ENCODE measurements at regions not wholly inside any gene's neighbourhood (a gene's known extent, or its start where the extent isn't known, plus 50 kb on each side); places are given as distances from the start of the nearest gene placed in this dataset.

GRCh38 chr10:109701633-109702215 lies 221.6 kb downstream of the XPNPEP1 start:
- Mint-ChIP-seq H3K36me3 (ENCODE audit: low read depth) (no peaks in the 10 kb centered on the region), H3K4me1 (ENCODE audit: low read depth) (no peaks in the 10 kb centered on the region), H3K9me3 (no peaks in the 10 kb centered on the region), H3K27me3 (no peaks in the 10 kb centered on the region), H3K4me3 (no peak overlapping the region), H3K27ac (no peak overlapping the region)
- DNase-seq = no peak

- no peak overlapping the region for H3K27ac Mint-ChIP-seq
- H3K9me3 Mint-ChIP-seq = no peaks in the 10 kb centered on the region
- no peaks in the 10 kb centered on the region for H3K36me3 Mint-ChIP-seq (ENCODE audit: low read depth)
- no peak overlapping the region for H3K4me3 Mint-ChIP-seq
- DNase-seq = no peak
- no peaks in the 10 kb centered on the region for H3K4me1 Mint-ChIP-seq (ENCODE audit: low read depth)
- no peaks in the 10 kb centered on the region for H3K27me3 Mint-ChIP-seq
Observed at GRCh38 chr10:109698882-109699664, 224.2 kb downstream of the XPNPEP1 start.

- no peaks in the 10 kb centered on the region for H3K27me3 Mint-ChIP-seq
- no peak overlapping the region for H3K27ac Mint-ChIP-seq
- no peak overlapping the region for H3K4me3 Mint-ChIP-seq
- no peaks in the 10 kb centered on the region for H3K9me3 Mint-ChIP-seq
- H3K4me1 Mint-ChIP-seq (ENCODE audit: low read depth) = no peaks in the 10 kb centered on the region
- no peak for DNase-seq
- no peaks in the 10 kb centered on the region for H3K36me3 Mint-ChIP-seq (ENCODE audit: low read depth)
Observed at GRCh38 chr10:109698086-109698485, 225.2 kb downstream of the XPNPEP1 start.

- Mint-ChIP-seq H3K27ac (no peak overlapping the region), H3K9me3 (no peaks in the 10 kb centered on the region), H3K27me3 (no peaks in the 10 kb centered on the region), H3K4me1 (ENCODE audit: low read depth) (no peaks in the 10 kb centered on the region), H3K36me3 (ENCODE audit: low read depth) (no peaks in the 10 kb centered on the region), H3K4me3 (no peak overlapping the region)
- DNase-seq = no peak
Observed at GRCh38 chr10:109696981-109697775, 226.1 kb downstream of the XPNPEP1 start.

- Mint-ChIP-seq H3K4me3 (no peak overlapping the region), H3K27me3 (no peaks in the 10 kb centered on the region), H3K9me3 (no peaks in the 10 kb centered on the region), H3K4me1 (ENCODE audit: low read depth) (no peaks in the 10 kb centered on the region), H3K36me3 (ENCODE audit: low read depth) (no peaks in the 10 kb centered on the region), H3K27ac (no peak overlapping the region)
- DNase-seq = no peak
Observed at GRCh38 chr10:109696462-109696861, 226.8 kb downstream of the XPNPEP1 start.

GRCh38 chr10:109695988-109696387 lies 227.3 kb downstream of the XPNPEP1 start:
- no peaks in the 10 kb centered on the region for H3K27me3 Mint-ChIP-seq
- DNase-seq = no peak
- no peaks in the 10 kb centered on the region for H3K36me3 Mint-ChIP-seq (ENCODE audit: low read depth)
- no peak overlapping the region for H3K27ac Mint-ChIP-seq
- H3K4me1 Mint-ChIP-seq (ENCODE audit: low read depth) = no peaks in the 10 kb centered on the region
- H3K9me3 Mint-ChIP-seq = no peaks in the 10 kb centered on the region
- no peak overlapping the region for H3K4me3 Mint-ChIP-seq

GRCh38 chr10:109689785-109690184 lies 233.5 kb downstream of the XPNPEP1 start:
- no peaks in the 10 kb centered on the region for H3K4me1 Mint-ChIP-seq (ENCODE audit: low read depth)
- H3K9me3 Mint-ChIP-seq = peaks cover 11% of the 10 kb centered on the region
- no peak for DNase-seq
- H3K27me3 Mint-ChIP-seq = no peaks in the 10 kb centered on the region
- no peaks in the 10 kb centered on the region for H3K36me3 Mint-ChIP-seq (ENCODE audit: low read depth)
- no peak overlapping the region for H3K4me3 Mint-ChIP-seq
- H3K27ac Mint-ChIP-seq = no peak overlapping the region

GRCh38 chr10:109679478-109679877 lies 243.8 kb downstream of the XPNPEP1 start:
- no peak for DNase-seq
- Mint-ChIP-seq H3K36me3 (ENCODE audit: low read depth) (no peaks in the 10 kb centered on the region), H3K27me3 (no peaks in the 10 kb centered on the region), H3K27ac (no peak overlapping the region), H3K9me3 (no peaks in the 10 kb centered on the region), H3K4me1 (ENCODE audit: low read depth) (no peaks in the 10 kb centered on the region), H3K4me3 (no peak overlapping the region)

- Mint-ChIP-seq H3K27ac (no peak overlapping the region), H3K27me3 (no peaks in the 10 kb centered on the region), H3K4me3 (no peak overlapping the region), H3K9me3 (no peaks in the 10 kb centered on the region), H3K4me1 (ENCODE audit: low read depth) (no peaks in the 10 kb centered on the region), H3K36me3 (ENCODE audit: low read depth) (no peaks in the 10 kb centered on the region)
- DNase-seq = no peak
Observed at GRCh38 chr10:109678857-109679256, 244.5 kb downstream of the XPNPEP1 start.

GRCh38 chr10:109676703-109677102 lies 246.6 kb downstream of the XPNPEP1 start:
- Mint-ChIP-seq H3K9me3 (no peaks in the 10 kb centered on the region), H3K36me3 (ENCODE audit: low read depth) (no peaks in the 10 kb centered on the region), H3K27me3 (peaks cover 3% of the 10 kb centered on the region), H3K4me1 (ENCODE audit: low read depth) (no peaks in the 10 kb centered on the region), H3K4me3 (no peak overlapping the region), H3K27ac (no peak overlapping the region)
- no peak for DNase-seq

GRCh38 chr10:109668703-109669102 lies 254.6 kb downstream of the XPNPEP1 start:
- Mint-ChIP-seq H3K4me1 (ENCODE audit: low read depth) (no peaks in the 10 kb centered on the region), H3K36me3 (ENCODE audit: low read depth) (no peaks in the 10 kb centered on the region), H3K9me3 (no peaks in the 10 kb centered on the region), H3K27me3 (peaks cover 5% of the 10 kb centered on the region), H3K4me3 (no peak overlapping the region), H3K27ac (no peak overlapping the region)
- no peak for DNase-seq

- Mint-ChIP-seq H3K36me3 (ENCODE audit: low read depth) (no peaks in the 10 kb centered on the region), H3K27me3 (peaks cover 5% of the 10 kb centered on the region), H3K9me3 (no peaks in the 10 kb centered on the region), H3K4me1 (ENCODE audit: low read depth) (no peaks in the 10 kb centered on the region), H3K4me3 (no peak overlapping the region), H3K27ac (no peak overlapping the region)
- no peak for DNase-seq
Observed at GRCh38 chr10:109668154-109668665, 255.1 kb downstream of the XPNPEP1 start.

GRCh38 chr10:109665321-109665720 lies 258.0 kb downstream of the XPNPEP1 start:
- H3K27me3 Mint-ChIP-seq = peaks cover 2% of the 10 kb centered on the region
- H3K36me3 Mint-ChIP-seq (ENCODE audit: low read depth) = no peaks in the 10 kb centered on the region
- H3K4me3 Mint-ChIP-seq = no peak overlapping the region
- no peak overlapping the region for H3K27ac Mint-ChIP-seq
- H3K4me1 Mint-ChIP-seq (ENCODE audit: low read depth) = no peaks in the 10 kb centered on the region
- no peak for DNase-seq
- peaks cover 3% of the 10 kb centered on the region for H3K9me3 Mint-ChIP-seq

GRCh38 chr10:109664554-109664953 lies 258.8 kb downstream of the XPNPEP1 start:
- Mint-ChIP-seq H3K27me3 (peaks cover 2% of the 10 kb centered on the region), H3K27ac (no peak overlapping the region), H3K36me3 (ENCODE audit: low read depth) (no peaks in the 10 kb centered on the region)

GRCh38 chr10:109663122-109663521 lies 260.2 kb downstream of the XPNPEP1 start:
- peaks cover 2% of the 10 kb centered on the region for H3K27me3 Mint-ChIP-seq
- H3K4me1 Mint-ChIP-seq (ENCODE audit: low read depth) = no peaks in the 10 kb centered on the region
- H3K27ac Mint-ChIP-seq = no peak overlapping the region
- no peak for DNase-seq
- H3K36me3 Mint-ChIP-seq (ENCODE audit: low read depth) = no peaks in the 10 kb centered on the region
- peaks cover 10% of the 10 kb centered on the region for H3K9me3 Mint-ChIP-seq
- no peak overlapping the region for H3K4me3 Mint-ChIP-seq

More at GRCh38 chr10:109664554-109664953, 258.8 kb downstream of the XPNPEP1 start:
- peaks cover 10% of the 10 kb centered on the region for H3K9me3 Mint-ChIP-seq
- H3K4me3 Mint-ChIP-seq = no peak overlapping the region
- no peaks in the 10 kb centered on the region for H3K4me1 Mint-ChIP-seq (ENCODE audit: low read depth)
- no peak for DNase-seq
